Right lobe of liver (tissue), 4 donors: ENCODE measurements at regions not wholly inside any gene's neighbourhood (a gene's known extent, or its start where the extent isn't known, plus 50 kb on each side); places are given as distances from the start of the nearest gene placed in this dataset.

Experiments used
- CTCF ChIP-seq, 4 donors: fragments of 200-600 bp in 3 of 4; fragments of 450-650 bp in 1 of 4; IDR thresholded peaks; one replicate each; pipeline versions ENCODE4 v1.5.1 to v1.8.0; 2016 to 2022; ENCODE audit warnings: antibody characterized with exemption in 4 of 4, mild to moderate bottlenecking in 2 of 4
- POLR2A ChIP-seq: fragments of 450-650 bp; IDR thresholded peaks from one replicate; pipeline ENCODE4 v1.6.1; 2017; ENCODE audit warnings: antibody characterized with exemption, mild to moderate bottlenecking
- donor health status: DM: no; HTN: no; CAD: no.
- donor health status: DM: no; HTN: no; CAD: no.
- donor health status: DM: no; HTN: yes; CAD: no.

GRCh38 chr3:87335931-87336330, 59.5 kb upstream of the POU1F1 start:
- TF ChIP-seq POLR2A, result no peak
- TF ChIP-seq CTCF (IDR thresholded peaks at IDR 0.05), result no peak
